ENCODE measurements at regions not wholly inside any gene's neighbourhood (a gene's known extent, or its start where the extent isn't known, plus 50 kb on each side); places are given as distances from the start of the nearest gene placed in this dataset.
"Not testable (repeated sequence)": the region's sequence is repeated elsewhere in the genome, so short reads cannot be mapped to it uniquely, and the experiment has no call there.

DNA sequence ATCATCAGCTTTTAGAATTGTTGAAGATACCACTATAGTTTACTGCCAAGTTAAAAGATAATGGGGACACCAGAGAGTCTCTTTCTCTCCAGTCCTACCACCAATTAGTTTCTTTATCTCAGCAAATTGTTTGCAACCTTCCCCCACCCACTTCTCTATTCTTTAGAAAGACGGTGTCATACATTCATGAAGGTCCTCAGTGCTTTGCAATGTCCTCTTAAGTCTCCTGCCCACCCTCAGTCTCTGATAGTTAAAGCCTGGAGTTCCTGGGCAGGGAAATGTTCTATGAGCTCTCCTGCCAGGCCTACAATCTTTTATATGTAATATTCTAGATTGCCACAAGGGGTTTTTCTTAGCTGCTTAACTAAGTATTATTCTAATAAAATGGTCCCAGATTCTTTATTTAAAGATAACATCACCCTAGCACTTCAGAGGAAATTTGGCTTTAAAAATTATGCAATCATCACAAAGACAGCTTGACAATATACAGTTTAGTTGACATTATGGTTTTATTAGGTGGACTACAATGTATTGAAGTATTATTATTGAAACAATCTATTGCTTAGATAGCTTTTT is 509.2 kb downstream of the CSNK1G3 start:
- H3K27ac ChIP-seq = no peak overlapping the region

DNA sequence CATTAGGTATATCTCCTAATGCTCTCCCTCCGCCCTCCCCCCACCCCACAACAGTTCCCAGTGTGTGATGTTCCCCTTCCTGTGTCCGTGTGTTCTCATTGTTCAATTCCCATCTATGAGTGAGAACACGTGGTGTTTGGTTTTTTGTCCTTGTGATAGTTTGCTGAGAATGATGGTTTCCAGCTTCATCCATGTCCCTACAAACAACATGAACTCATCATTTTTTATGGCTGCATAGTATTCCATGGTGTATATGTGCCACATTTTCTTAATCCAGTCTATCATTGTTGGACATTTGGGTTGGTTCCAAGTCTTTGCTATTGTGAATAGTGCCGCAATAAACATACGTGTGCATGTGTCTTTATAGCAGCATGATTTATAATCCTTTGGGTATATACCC is 505.3 kb downstream of the CSNK1G3 start:
- H3K27me3 ChIP-seq (replicated peaks in 1 of 7); intact Hi-C loops (cut with DNase I; ENCODE audit: low total_unique reads); H3K4me1 ChIP-seq; H3K36me3 ChIP-seq; H3K27ac ChIP-seq; H3K4me3 ChIP-seq; DNase-seq: not testable (repeated sequence)
- 72 to 94% (median 79%) methylated on average over 3 of the region's 5 CpGs for WGBS, 5 donors
- H3K9me3 ChIP-seq = peaks cover 0 to 28% (median 18%) of the 10 kb centered on the region in 8 donors

More for the DNA sequence above, 509.2 kb downstream of the CSNK1G3 start:
- intact Hi-C loops (cut with DNase I; ENCODE audit: low total_unique reads) = no loop called here
- no peaks in the 10 kb centered on the region for H3K4me1 ChIP-seq
- no peak overlapping the region for H3K4me3 ChIP-seq
- DNase-seq = no peak
- no peaks in the 10 kb centered on the region for H3K27me3 ChIP-seq (replicated peaks in 1 of 7)
- H3K9me3 ChIP-seq = peaks cover 0 to 28% (median 18%) of the 10 kb centered on the region in 8 donors
- TF ChIP-seq POLR2A (IDR thresholded peaks at IDR 0.05) (no peak), POLR2AphosphoS5 (IDR thresholded peaks at IDR 0.05) (no peak)
- TF ChIP-seq, protein P1, sequence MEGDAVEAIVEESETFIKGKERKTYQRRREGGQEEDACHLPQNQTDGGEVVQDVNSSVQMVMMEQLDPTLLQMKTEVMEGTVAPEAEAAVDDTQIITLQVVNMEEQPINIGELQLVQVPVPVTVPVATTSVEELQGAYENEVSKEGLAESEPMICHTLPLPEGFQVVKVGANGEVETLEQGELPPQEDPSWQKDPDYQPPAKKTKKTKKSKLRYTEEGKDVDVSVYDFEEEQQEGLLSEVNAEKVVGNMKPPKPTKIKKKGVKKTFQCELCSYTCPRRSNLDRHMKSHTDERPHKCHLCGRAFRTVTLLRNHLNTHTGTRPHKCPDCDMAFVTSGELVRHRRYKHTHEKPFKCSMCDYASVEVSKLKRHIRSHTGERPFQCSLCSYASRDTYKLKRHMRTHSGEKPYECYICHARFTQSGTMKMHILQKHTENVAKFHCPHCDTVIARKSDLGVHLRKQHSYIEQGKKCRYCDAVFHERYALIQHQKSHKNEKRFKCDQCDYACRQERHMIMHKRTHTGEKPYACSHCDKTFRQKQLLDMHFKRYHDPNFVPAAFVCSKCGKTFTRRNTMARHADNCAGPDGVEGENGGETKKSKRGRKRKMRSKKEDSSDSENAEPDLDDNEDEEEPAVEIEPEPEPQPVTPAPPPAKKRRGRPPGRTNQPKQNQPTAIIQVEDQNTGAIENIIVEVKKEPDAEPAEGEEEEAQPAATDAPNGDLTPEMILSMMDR (IDR thresholded peaks at IDR 0.05 in 8 of 11, conservative IDR thresholded peaks at IDR 0.05 in 3 of 11) = no peak
- 82 to 94% (median 85%) methylated on average over 1 of the region's 1 CpG for WGBS, 5 donors
- H3K36me3 ChIP-seq = no peaks in the 10 kb centered on the region

DNA sequence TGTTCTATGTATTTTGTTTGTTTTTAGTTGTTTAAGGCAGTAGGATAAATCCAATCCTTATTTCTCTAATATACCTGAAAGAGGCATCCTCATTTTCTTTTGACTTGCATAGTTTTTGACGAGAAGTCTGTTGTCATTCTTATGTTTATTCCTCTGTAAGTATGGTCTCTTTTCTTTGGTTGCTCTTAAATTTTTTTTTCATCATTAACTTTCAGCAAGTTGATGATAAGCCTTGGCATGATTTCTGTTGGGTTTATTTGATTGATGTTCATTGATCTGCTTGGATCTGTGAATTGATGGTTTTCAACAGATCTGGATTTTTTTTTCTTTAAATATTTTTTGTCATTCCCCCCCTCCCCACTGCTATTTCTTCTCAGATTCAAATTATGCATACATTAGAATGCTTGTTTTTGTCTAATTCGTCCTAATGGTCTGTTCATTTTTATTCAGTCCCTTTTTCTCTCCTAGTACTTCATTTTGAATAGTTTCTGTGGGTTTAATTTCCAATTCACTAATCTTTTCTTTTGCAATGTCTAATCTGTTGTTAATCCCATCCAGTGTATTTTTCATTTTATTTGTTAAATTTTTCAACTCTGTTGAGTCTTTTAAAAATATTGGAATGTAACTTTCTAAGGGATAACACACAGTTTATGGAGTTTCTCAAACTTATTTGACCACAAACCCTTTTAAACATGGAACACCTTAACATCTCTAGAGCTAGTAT is 495.9 kb downstream of the CSNK1G3 start:
- Histone ChIP-seq H3K27me3 (replicated peaks in 1 of 7) (no peaks in the 10 kb centered on the region), H3K4me1 (no peaks in the 10 kb centered on the region), H3K36me3 (no peaks in the 10 kb centered on the region), H3K4me3 (no peak overlapping the region), H3K9me3 (peaks cover 3 to 46% (median 34%) of the 10 kb centered on the region in 8 donors), H3K27ac (no peak overlapping the region)
- DNase-seq = no peak
- intact Hi-C loops (cut with DNase I; ENCODE audit: low total_unique reads) = no loop called here
- WGBS, 5 donors = 62 to 86% (median 80%) methylated on average over 2 of the region's 2 CpGs
- no peak for TF ChIP-seq POLR2AphosphoS5 (IDR thresholded peaks at IDR 0.05)
- TF ChIP-seq, protein P1 (IDR thresholded peaks at IDR 0.05 in 8 of 11, conservative IDR thresholded peaks at IDR 0.05 in 3 of 11) = no peak
- no peak for TF ChIP-seq POLR2A (IDR thresholded peaks at IDR 0.05)

DNA sequence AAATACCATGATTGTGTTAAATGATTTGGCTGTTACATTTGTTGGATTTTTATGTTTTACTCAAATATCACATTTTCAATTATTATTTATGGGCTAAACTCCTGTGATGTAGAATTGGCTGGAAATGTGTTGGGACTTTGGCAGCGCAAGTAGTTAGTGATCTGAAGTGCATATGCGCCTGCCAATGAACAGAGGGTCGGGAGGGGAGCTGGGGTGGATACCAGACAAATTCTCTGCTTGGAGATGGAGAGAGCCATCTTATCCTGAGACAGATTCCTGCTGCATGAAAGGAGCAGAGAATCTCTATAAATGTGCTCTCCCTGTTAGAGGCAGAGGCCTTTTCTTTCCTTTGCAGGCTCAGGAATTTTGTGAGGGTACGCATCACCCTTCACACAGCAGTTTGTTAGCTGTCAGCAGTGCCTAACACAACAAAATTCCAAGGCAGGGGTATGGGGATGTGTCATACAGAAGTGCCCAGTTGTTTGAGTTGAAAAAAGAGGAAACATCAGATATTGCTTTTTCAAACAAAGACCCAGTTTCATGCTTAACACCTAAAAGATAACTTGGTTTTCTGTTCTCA is 489.1 kb downstream of the CSNK1G3 start:
- Histone ChIP-seq H3K4me3 (no peak overlapping the region), H3K27me3 (replicated peaks in 1 of 7) (no peaks in the 10 kb centered on the region), H3K9me3 (peaks cover 0 to 6% (median 2%) of the 10 kb centered on the region in 8 donors), H3K36me3 (no peaks in the 10 kb centered on the region), H3K27ac (no peak overlapping the region), H3K4me1 (no peaks in the 10 kb centered on the region)
- no peak for DNase-seq
- intact Hi-C loops (cut with DNase I; ENCODE audit: low total_unique reads) = no loop called here
- no peak for TF ChIP-seq POLR2A (IDR thresholded peaks at IDR 0.05)
- no peak for TF ChIP-seq POLR2AphosphoS5 (IDR thresholded peaks at IDR 0.05)
- TF ChIP-seq, protein P1 (IDR thresholded peaks at IDR 0.05 in 8 of 11, conservative IDR thresholded peaks at IDR 0.05 in 3 of 11) = no peak
- 76 to 86% (median 83%) methylated on average over 4 of the region's 4 CpGs for WGBS, 5 donors

Measured in spleen (tissue), 11 donors.